A549 (cell line): ENCODE measurements at regions not wholly inside any gene's neighbourhood (a gene's known extent, or its start where the extent isn't known, plus 50 kb on each side); places are given as distances from the start of the nearest gene placed in this dataset.
A peak's percentile ranks its signal among the peaks of the same experiment; 100 is the strongest.

ENCODE experiments used
- ATAC-seq, 2 experiments: fragments of 200-7000 bp in 1 of 2; fragments of >200 bp in 1 of 2; cut with Nextera tagmentation in 1 of 2; cut with Tn5 transposase in 1 of 2; 3 replicates each; pipeline versions ENCODE4 v1.8.0 to v1.9.1; 2018 to 2020; ENCODE audit warnings: mild to moderate bottlenecking in 1 of 2, moderate library complexity in 1 of 2
- CTCF ChIA-PET: fragments of 300-600 bp; sonication (Branson Sonifier 250); formaldehyde crosslinking; extraction: SDS; loops from one replicate; lab custom pipeline; 2021; ENCODE audit warnings: antibody characterized with exemption, inconsistent platforms; lab: Yijun Ruan, JAX
- POLR2A ChIA-PET: fragments of 350-600 bp; formaldehyde crosslinking; extraction: SDS; loops from one replicate; lab custom pipeline; 2021; ENCODE audit warnings: antibody characterized with exemption, inconsistent platforms; lab: Yijun Ruan, JAX
- DNase-seq, 2 experiments: peaks; one replicate each; pipeline versions ENCODE4 v3.0.0 to v3.0.0-alpha.2; 2011 to 2016; ENCODE audit warnings: low read depth in 1 of 2, low spot score in 1 of 2
- FAIRE-seq: peaks from 2 replicates; lab custom pipeline; 2011; peaks lifted over from hg19 to GRCh38; lab: Jason Lieb, UNC
- H3K27ac ChIP-seq, 2 experiments: fragments of >200 bp; sonication (Bioruptor Twin); formaldehyde crosslinking; 3 replicates each; pipeline ENCODE4 v1.5.1; 2016 to 2017
- H3K4me1 ChIP-seq: fragments of >200 bp; sonication (Bioruptor Twin); formaldehyde crosslinking; 3 replicates; pipeline ENCODE4 v1.6.1; 2016
- H3K4me2 ChIP-seq: fragments of >200 bp; sonication (Bioruptor Twin); formaldehyde crosslinking; 3 replicates; pipeline ENCODE4 v1.6.1; 2016
- H3K4me3 ChIP-seq: fragments of >200 bp; sonication (Bioruptor Twin); formaldehyde crosslinking; 3 replicates; pipeline ENCODE4 v1.5.1; 2016
- H3K9me3 ChIP-seq: fragments of >200 bp; sonication (Bioruptor Twin); formaldehyde crosslinking; 3 replicates; pipeline ENCODE4 v1.6.1; 2016
- BCL3 ChIP-seq: fragments of >200 bp; sonication (Bioruptor Twin); formaldehyde crosslinking; IDR thresholded peaks from 3 replicates; pipeline ENCODE4 v1.6.1; 2016
- CBX2 ChIP-seq: fragments of 200-600 bp; sonication (generic); IDR thresholded peaks from 2 replicates; pipeline ENCODE4 v1.6.1; 2016; ENCODE audit warnings: low read depth, mild to moderate bottlenecking, borderline replicate concordance
- CEBPB ChIP-seq, 2 experiments: fragments of >200 bp in 1 of 2; sonication (Bioruptor Twin) in 1 of 2; formaldehyde crosslinking in 1 of 2; IDR thresholded peaks; 2 replicates each; pipeline ENCODE4 v1.6.1; 2012 to 2016
- CHD4 ChIP-seq: fragments of 200-600 bp; sonication (generic); IDR thresholded peaks from 2 replicates; pipeline ENCODE4 v1.6.1; 2016; ENCODE audit warnings: antibody characterized with exemption, mild to moderate bottlenecking, borderline replicate concordance
- EHF ChIP-seq: fragments of 250-450 bp; sonication (Bioruptor Pico); IDR thresholded peaks from 2 replicates; pipeline ENCODE4 v1.5.0; 2020; ENCODE audit warnings: mild to moderate bottlenecking
- ELK1 ChIP-seq: fragments of 150-350 bp; IDR thresholded peaks from 2 replicates; pipeline ENCODE4 v1.6.1; 2014; ENCODE audit warnings: low read depth, mild to moderate bottlenecking, low read length
- FOSL2 ChIP-seq, 2 experiments: fragments of 450-650 bp in 1 of 2; fragments of >200 bp in 1 of 2; sonication (Bioruptor Twin) in 1 of 2; formaldehyde crosslinking; IDR thresholded peaks; 2 replicates each; pipeline versions ENCODE4 v1.5.0 to v1.6.1; 2016 to 2020; ENCODE audit warnings: mild to moderate bottlenecking in 1 of 2, moderate library complexity in 1 of 2
- GATA3 ChIP-seq: IDR thresholded peaks from 2 replicates; pipeline ENCODE4 v1.6.1; 2012; ENCODE audit warnings: borderline replicate concordance
- HDAC2 ChIP-seq: fragments of 200-600 bp; sonication (generic); IDR thresholded peaks from 2 replicates; pipeline ENCODE4 v1.6.1; 2016
- HES2 ChIP-seq: fragments of >200 bp; sonication (Bioruptor Twin); formaldehyde crosslinking; IDR thresholded peaks from 2 replicates; pipeline ENCODE4 v1.6.1; 2016
- HEYL ChIP-seq: fragments of 250-450 bp; sonication (Bioruptor Pico); IDR thresholded peaks from 2 replicates; pipeline ENCODE4 v1.8.0; 2021; ENCODE audit warnings: mild to moderate bottlenecking, moderate library complexity
- HOXA7 ChIP-seq: fragments of 250-450 bp; sonication (Bioruptor Pico); IDR thresholded peaks from 2 replicates; pipeline ENCODE4 v1.5.0; 2020; ENCODE audit warnings: mild to moderate bottlenecking, moderate library complexity
- HOXB5 ChIP-seq: fragments of 250-450 bp; sonication (Bioruptor Pico); IDR thresholded peaks from 2 replicates; pipeline ENCODE4 v1.5.0; 2020; ENCODE audit warnings: mild to moderate bottlenecking, moderate library complexity
- JUN ChIP-seq, 2 experiments: fragments of >200 bp; sonication (Bioruptor Twin); formaldehyde crosslinking; IDR thresholded peaks; 2 replicates in 1 of 2; 3 replicates in 1 of 2; pipeline ENCODE4 v1.6.1; 2016 to 2017
- JUNB ChIP-seq: fragments of >200 bp; sonication (Bioruptor Twin); formaldehyde crosslinking; IDR thresholded peaks from 2 replicates; pipeline ENCODE4 v1.6.1; 2016
- MAFK ChIP-seq: fragments of 450-650 bp; IDR thresholded peaks from 2 replicates; pipeline ENCODE4 v1.6.1; 2014; ENCODE audit not compliant: partially characterized antibody
- MAZ ChIP-seq: fragments of 150-350 bp; IDR thresholded peaks from 2 replicates; pipeline ENCODE4 v1.6.1; 2014; ENCODE audit warnings: antibody characterized with exemption, low read depth, low read length, borderline replicate concordance
- MYC ChIP-seq: IDR thresholded peaks from 2 replicates; pipeline ENCODE4 v1.6.1; 2012; ENCODE audit warnings: mild to moderate bottlenecking, inconsistent platforms, low read length, improper control_type of control experiment, borderline replicate concordance
- NR3C1 ChIP-seq: fragments of >200 bp; sonication (Bioruptor Twin); formaldehyde crosslinking; IDR thresholded peaks from 3 replicates; pipeline ENCODE4 v1.6.1; 2017
- PHF8 ChIP-seq: fragments of 200-600 bp; sonication (generic); IDR thresholded peaks from 2 replicates; pipeline ENCODE4 v1.6.1; 2016; ENCODE audit warnings: low read depth, mild to moderate bottlenecking, antibody characterized with exemption, moderate library complexity, borderline replicate concordance
- POLR2AphosphoS2 ChIP-seq: conservative IDR thresholded peaks from 2 replicates; pipeline ENCODE4 v1.6.1; 2012; ENCODE audit warnings: low read length, improper control_type of control experiment, inconsistent platforms
- RARB ChIP-seq: fragments of 250-450 bp; sonication (Bioruptor Pico); IDR thresholded peaks from 2 replicates; pipeline ENCODE4 v1.8.0; 2021; ENCODE audit warnings: mild to moderate bottlenecking, moderate library complexity
- RNF2 ChIP-seq: fragments of 200-600 bp; sonication (generic); IDR thresholded peaks from 2 replicates; pipeline ENCODE4 v1.6.1; 2016; ENCODE audit warnings: low read depth, mild to moderate bottlenecking, antibody characterized with exemption, moderate library complexity, borderline replicate concordance
- SREBF2 ChIP-seq: fragments of 450-650 bp; IDR thresholded peaks from 2 replicates; pipeline ENCODE4 v1.6.1; 2014; ENCODE audit warnings: mild to moderate bottlenecking, moderate library complexity
- TFCP2L1 ChIP-seq: fragments of 250-450 bp; sonication (Bioruptor Pico); IDR thresholded peaks from 2 replicates; pipeline ENCODE4 v1.5.0; 2021; ENCODE audit warnings: mild to moderate bottlenecking
- ZC3H11A ChIP-seq: fragments of 450-650 bp; IDR thresholded peaks from 2 replicates; pipeline ENCODE4 v1.6.1; 2014; ENCODE audit warnings: antibody characterized with exemption, mild to moderate bottlenecking
- ZFP36 ChIP-seq: fragments of 450-650 bp; IDR thresholded peaks from 2 replicates; pipeline ENCODE4 v1.6.1; 2014; ENCODE audit warnings: borderline replicate concordance; ENCODE audit not compliant: partially characterized antibody
- ZSCAN20 ChIP-seq: fragments of 250-450 bp; sonication (Bioruptor Pico); IDR thresholded peaks from 2 replicates; pipeline ENCODE4 v1.8.0; 2022; ENCODE audit warnings: mild to moderate bottlenecking, moderate library complexity
- TF ChIP-seq, protein P1 (sequence below): fragments of >200 bp; sonication (Bioruptor Twin); formaldehyde crosslinking; IDR thresholded peaks from 3 replicates; pipeline ENCODE4 v1.5.1; 2016

- Histone ChIP-seq H3K4me3 (no peak overlapping the region), H3K27ac (no peak overlapping the region), H3K9me3 (no peaks in the 10 kb centered on the region), H3K4me1 (no peaks in the 10 kb centered on the region), H3K4me2 (no peak overlapping the region)
- ChIA-PET CTCF (no interaction called here), POLR2A (no interaction called here)
- TF ChIP-seq ELK1 (no peak), JUNB (no peak), MAFK (peak; percentile 76)
- no peak for DNase-seq
- ATAC-seq = no peak
- peak; percentile 51 for FAIRE-seq
Observed at GRCh38 chr5:27733237-27733636, 694.9 kb upstream of the CDH9 start.

DNA sequence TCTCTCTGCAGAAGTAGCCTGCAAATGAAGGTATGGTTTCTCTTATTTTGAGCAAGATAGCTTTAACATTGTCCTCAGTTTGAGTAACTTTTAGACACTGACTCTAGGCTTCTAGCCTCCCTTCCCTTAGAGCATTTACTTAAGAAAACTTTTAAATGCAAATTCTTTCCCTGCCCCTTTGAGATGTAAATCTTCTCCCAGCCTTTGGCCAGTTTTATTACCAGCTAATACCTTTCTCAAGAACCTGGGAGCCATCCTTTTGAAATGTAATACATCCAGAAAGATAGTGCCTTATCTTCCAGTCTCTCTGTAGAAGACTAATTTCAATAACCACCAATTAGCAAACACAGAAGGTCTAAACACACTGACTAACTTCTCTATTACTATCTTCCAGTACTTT lies 688.9 kb upstream of the CDH9 start:
- CTCF ChIA-PET = no interaction called here
- no peak for FAIRE-seq
- TF ChIP-seq, protein P1, sequence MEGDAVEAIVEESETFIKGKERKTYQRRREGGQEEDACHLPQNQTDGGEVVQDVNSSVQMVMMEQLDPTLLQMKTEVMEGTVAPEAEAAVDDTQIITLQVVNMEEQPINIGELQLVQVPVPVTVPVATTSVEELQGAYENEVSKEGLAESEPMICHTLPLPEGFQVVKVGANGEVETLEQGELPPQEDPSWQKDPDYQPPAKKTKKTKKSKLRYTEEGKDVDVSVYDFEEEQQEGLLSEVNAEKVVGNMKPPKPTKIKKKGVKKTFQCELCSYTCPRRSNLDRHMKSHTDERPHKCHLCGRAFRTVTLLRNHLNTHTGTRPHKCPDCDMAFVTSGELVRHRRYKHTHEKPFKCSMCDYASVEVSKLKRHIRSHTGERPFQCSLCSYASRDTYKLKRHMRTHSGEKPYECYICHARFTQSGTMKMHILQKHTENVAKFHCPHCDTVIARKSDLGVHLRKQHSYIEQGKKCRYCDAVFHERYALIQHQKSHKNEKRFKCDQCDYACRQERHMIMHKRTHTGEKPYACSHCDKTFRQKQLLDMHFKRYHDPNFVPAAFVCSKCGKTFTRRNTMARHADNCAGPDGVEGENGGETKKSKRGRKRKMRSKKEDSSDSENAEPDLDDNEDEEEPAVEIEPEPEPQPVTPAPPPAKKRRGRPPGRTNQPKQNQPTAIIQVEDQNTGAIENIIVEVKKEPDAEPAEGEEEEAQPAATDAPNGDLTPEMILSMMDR = no peak
- TF ChIP-seq TFCP2L1 = no peak
- TF ChIP-seq ZSCAN20 (CRISPR knock-in tag) = no peak
- no peak for TF ChIP-seq HEYL (CRISPR knock-in tag)
- TF ChIP-seq CBX2 = no peak
- TF ChIP-seq PHF8 = no peak
- no peak for TF ChIP-seq RARB (CRISPR knock-in tag)
- TF ChIP-seq MAZ = no peak
- TF ChIP-seq MYC = no peak
- no peak for TF ChIP-seq EHF (CRISPR knock-in tag)
- no peak for TF ChIP-seq BCL3
- no peak for TF ChIP-seq FOSL2 (IDR thresholded peaks at IDR 0.05)
- no peak for TF ChIP-seq FOSL2 (CRISPR knock-in tag; IDR thresholded peaks at IDR 0.05)
- no peak for TF ChIP-seq RNF2
- H3K27ac ChIP-seq = no peak overlapping the region
- peaks cover 6% of the 10 kb centered on the region; the same call in 2 of the 3 replicates for H3K4me1 ChIP-seq
- POLR2A ChIA-PET = no interaction called here
- DNase-seq = no peak
- H3K4me2 ChIP-seq = no peak overlapping the region
- no peak for ATAC-seq
- no peak overlapping the region for H3K4me3 ChIP-seq
- H3K9me3 ChIP-seq = no peaks in the 10 kb centered on the region

- FAIRE-seq (no peak), ATAC-seq (no peak)
- POLR2A ChIA-PET = no interaction called here
- TF ChIP-seq HOXA7 (CRISPR knock-in tag) (no peak), HDAC2 (no peak), SREBF2 (no peak), RNF2 (no peak), NR3C1 (no peak), JUN (IDR thresholded peaks at IDR 0.05) (no peak), GATA3 (no peak), HOXB5 (no peak), TFCP2L1 (no peak), HES2 (no peak), HEYL (CRISPR knock-in tag) (no peak), ZFP36 (no peak), CEBPB (IDR thresholded peaks at IDR 0.05) (no peak), CHD4 (no peak), ZC3H11A (no peak), POLR2AphosphoS2 (no peak), BCL3 (no peak)
- TF ChIP-seq, all 56 proteins: peak for 0
- peaks cover 10% of the 10 kb centered on the region; the same call in 2 of the 3 replicates for H3K4me1 ChIP-seq
- DNase-seq = no peak
- no peak overlapping the region for H3K27ac ChIP-seq
- CTCF ChIA-PET = no interaction called here
- no peaks in the 10 kb centered on the region for H3K9me3 ChIP-seq
- no peak overlapping the region for H3K4me3 ChIP-seq
- H3K4me2 ChIP-seq = peak overlapping the region; percentile 6; the same call in 2 of the 3 replicates
Observed at GRCh38 chr5:27722337-27722736, 684.0 kb upstream of the CDH9 start.
